CD4-positive, alpha-beta memory T cell (primary cell): ENCODE measurements at regions not wholly inside any gene's neighbourhood (a gene's known extent, or its start where the extent isn't known, plus 50 kb on each side); places are given as distances from the start of the nearest gene placed in this dataset.

Experiments
- CTCF ChIA-PET: fragments of 350-600 bp; sonication (Branson Sonifier 250); formaldehyde crosslinking; loops from one replicate; lab custom pipeline; 2021; ENCODE audit warnings: inconsistent platforms; ENCODE audit not compliant: partially characterized antibody; lab: Charles Lee
- POLR2A ChIA-PET: fragments of 350-600 bp; sonication (Branson Sonifier 250); formaldehyde crosslinking; loops from one replicate; lab custom pipeline; 2021; ENCODE audit not compliant: partially characterized antibody; lab: Charles Lee
- DNase-seq, 5 donors: peaks; one replicate each; pipeline versions ENCODE4 v3.0.0 to v3.0.0-alpha.2; 2020 to 2022; ENCODE audit warnings: mixed read lengths in 1 of 5
- H3K27ac ChIP-seq: one replicate; pipeline ENCODE4 v1.7.0; 2013; ENCODE audit warnings: low read depth, low read length
- H3K27me3 ChIP-seq: 2 replicates; pipeline ENCODE4 v1.7.0; 2013; ENCODE audit warnings: mild to moderate bottlenecking, low read length, moderate library complexity; ENCODE audit not compliant: insufficient read depth
- H3K36me3 ChIP-seq: 2 replicates; pipeline ENCODE4 v1.7.0; 2013; ENCODE audit warnings: mild to moderate bottlenecking, low read length, moderate library complexity; ENCODE audit not compliant: insufficient read depth
- H3K4me1 ChIP-seq: 2 replicates; pipeline ENCODE4 v1.7.0; 2013; ENCODE audit warnings: mild to moderate bottlenecking, low read length, moderate library complexity; ENCODE audit not compliant: insufficient read depth
- H3K4me3 ChIP-seq, 2 donors: one replicate each; pipeline ENCODE4 v1.7.0; 2013; ENCODE audit warnings: low read length in 2 of 2, mild to moderate bottlenecking in 1 of 2
- H3K9me3 ChIP-seq, 2 donors: one replicate each; pipeline ENCODE4 v1.7.0; 2013; ENCODE audit warnings: low read length in 2 of 2, control low read depth in 1 of 2; ENCODE audit not compliant: control insufficient read depth in 1 of 2
- H3K27ac Mint-ChIP-seq, 7 donors: one replicate each; pipeline ENCODE4 v1.8.0; 2020 to 2021; ENCODE audit warnings: mixed read lengths in 7 of 7, mild to moderate bottlenecking in 6 of 7, inconsistent platforms in 3 of 7, moderate library complexity in 3 of 7
- H3K27me3 Mint-ChIP-seq, 2 donors: one replicate each; pipeline ENCODE4 v1.8.0; 2020 to 2021; ENCODE audit warnings: mixed read lengths in 2 of 2
- H3K36me3 Mint-ChIP-seq, 2 donors: one replicate each; pipeline ENCODE4 v1.8.0; 2020 to 2021; ENCODE audit warnings: mixed read lengths in 2 of 2, inconsistent platforms in 1 of 2, mild to moderate bottlenecking in 1 of 2
- H3K4me1 Mint-ChIP-seq, 4 donors: one replicate each; pipeline ENCODE4 v1.8.0; 2020 to 2021; ENCODE audit warnings: mixed read lengths in 4 of 4, mild to moderate bottlenecking in 1 of 4
- H3K4me3 Mint-ChIP-seq, 8 donors: one replicate each; pipeline ENCODE4 v1.8.0; 2020 to 2021; ENCODE audit warnings: mixed read lengths in 8 of 8, mild to moderate bottlenecking in 7 of 8, moderate library complexity in 6 of 8, inconsistent platforms in 3 of 8
- H3K9me3 Mint-ChIP-seq, 8 donors: one replicate each; pipeline ENCODE4 v1.8.0; 2020 to 2021; ENCODE audit warnings: mixed read lengths in 8 of 8, mild to moderate bottlenecking in 5 of 8, inconsistent platforms in 3 of 8, moderate library complexity in 1 of 8
- intact Hi-C: fragments of 100-400 bp; cut with micrococcal nuclease; formaldehyde crosslinking; loops from one replicate; pipeline ENCODE4 v1.15.1; 2023

GRCh38 chr3:20361000-20361399 lies 175.0 kb upstream of the SGO1 start:
- H3K9me3 Mint-ChIP-seq = peaks cover 0 to 7% (median 6%) of the 10 kb centered on the region in 8 donors
- intact Hi-C loops = no loop called here
- ChIA-PET POLR2A (no interaction called here), CTCF (no interaction called here)
- peaks cover 6 to 34% of the 10 kb centered on the region in 2 donors for H3K36me3 Mint-ChIP-seq
- no peaks in the 10 kb centered on the region for H3K4me1 ChIP-seq
- H3K27me3 Mint-ChIP-seq = no peaks in the 10 kb centered on the region
- H3K36me3 ChIP-seq = no peaks in the 10 kb centered on the region
- H3K27me3 ChIP-seq = no peaks in the 10 kb centered on the region
- H3K27ac Mint-ChIP-seq = no peak overlapping the region
- H3K4me1 Mint-ChIP-seq = no peaks in the 10 kb centered on the region
- H3K4me3 Mint-ChIP-seq = no peak overlapping the region
- H3K27ac ChIP-seq = no peak overlapping the region
- DNase-seq = no peak
- H3K9me3 ChIP-seq = no peaks in the 10 kb centered on the region
- no peak overlapping the region for H3K4me3 ChIP-seq

GRCh38 chr3:20353286-20353685 lies 167.3 kb upstream of the SGO1 start:
- no peaks in the 10 kb centered on the region for H3K27me3 Mint-ChIP-seq
- POLR2A ChIA-PET = no interaction called here
- Histone ChIP-seq H3K4me3 (no peak overlapping the region), H3K4me1 (no peaks in the 10 kb centered on the region), H3K27ac (no peak overlapping the region), H3K36me3 (no peaks in the 10 kb centered on the region), H3K9me3 (no peaks in the 10 kb centered on the region), H3K27me3 (no peaks in the 10 kb centered on the region)
- no peak overlapping the region for H3K27ac Mint-ChIP-seq
- no peak for DNase-seq
- H3K4me3 Mint-ChIP-seq = no peak overlapping the region
- no peaks in the 10 kb centered on the region for H3K4me1 Mint-ChIP-seq
- CTCF ChIA-PET = no interaction called here
- H3K36me3 Mint-ChIP-seq = peaks cover 2 to 13% of the 10 kb centered on the region in 2 donors
- peaks cover 0 to 7% (median under 1%) of the 10 kb centered on the region in 8 donors for H3K9me3 Mint-ChIP-seq
- intact Hi-C loops = no loop called here

- ChIA-PET CTCF (interaction anchor here (1.0 kb wide), 1 partner anchor 10 kb away, joined by 3 read pairs; no protein-coding TSS in a partner anchor), POLR2A (no interaction called here)
- Mint-ChIP-seq H3K9me3 (peaks cover 0 to 7% (median 0%) of the 10 kb centered on the region in 8 donors), H3K4me3 (no peak overlapping the region), H3K4me1 (no peaks in the 10 kb centered on the region), H3K27ac (no peak overlapping the region), H3K27me3 (no peaks in the 10 kb centered on the region), H3K36me3 (peaks cover 2 to 12% of the 10 kb centered on the region in 2 donors)
- no peak overlapping the region for H3K27ac ChIP-seq
- H3K4me1 ChIP-seq = no peaks in the 10 kb centered on the region
- H3K27me3 ChIP-seq = no peaks in the 10 kb centered on the region
- H3K9me3 ChIP-seq = no peaks in the 10 kb centered on the region
- intact Hi-C loops = no loop called here
- no peak for DNase-seq
- no peaks in the 10 kb centered on the region for H3K36me3 ChIP-seq
- H3K4me3 ChIP-seq = no peak overlapping the region
These were observed 166.7 kb upstream of the SGO1 start for GRCh38 chr3:20352546-20353179.

- ChIA-PET POLR2A (no interaction called here), CTCF (no interaction called here)
- Histone ChIP-seq H3K27ac (no peak overlapping the region), H3K9me3 (no peaks in the 10 kb centered on the region), H3K4me1 (no peaks in the 10 kb centered on the region), H3K27me3 (no peaks in the 10 kb centered on the region), H3K36me3 (no peaks in the 10 kb centered on the region), H3K4me3 (no peak overlapping the region)
- intact Hi-C loops = no loop called here
- no peaks in the 10 kb centered on the region for H3K4me1 Mint-ChIP-seq
- H3K9me3 Mint-ChIP-seq = no peaks in the 10 kb centered on the region
- no peak overlapping the region for H3K27ac Mint-ChIP-seq
- DNase-seq = no peak
- H3K27me3 Mint-ChIP-seq = no peaks in the 10 kb centered on the region
- peaks cover 0 to 12% of the 10 kb centered on the region in 2 donors for H3K36me3 Mint-ChIP-seq
- no peak overlapping the region for H3K4me3 Mint-ChIP-seq
These were observed 164.4 kb upstream of the SGO1 start for GRCh38 chr3:20350449-20350848.

GRCh38 chr3:20346916-20347315 lies 160.9 kb upstream of the SGO1 start:
- DNase-seq = no peak
- H3K4me1 ChIP-seq = no peaks in the 10 kb centered on the region
- intact Hi-C loops = no loop called here
- ChIA-PET CTCF (no interaction called here), POLR2A (no interaction called here)
- Mint-ChIP-seq H3K27ac (no peak overlapping the region), H3K9me3 (no peaks in the 10 kb centered on the region), H3K4me1 (no peaks in the 10 kb centered on the region), H3K36me3 (peaks cover 0 to 12% of the 10 kb centered on the region in 2 donors), H3K4me3 (no peak overlapping the region), H3K27me3 (no peaks in the 10 kb centered on the region)
- H3K9me3 ChIP-seq = no peaks in the 10 kb centered on the region
- no peaks in the 10 kb centered on the region for H3K27me3 ChIP-seq
- no peaks in the 10 kb centered on the region for H3K36me3 ChIP-seq
- H3K4me3 ChIP-seq = no peak overlapping the region
- H3K27ac ChIP-seq = no peak overlapping the region

- H3K4me3 Mint-ChIP-seq = no peak overlapping the region
- H3K27ac Mint-ChIP-seq = no peak overlapping the region
These were observed 160.4 kb upstream of the SGO1 start for GRCh38 chr3:20346369-20346768.

GRCh38 chr3:20344400-20344959 lies 158.5 kb upstream of the SGO1 start:
- peaks cover 0 to 6% of the 10 kb centered on the region in 2 donors for H3K36me3 Mint-ChIP-seq

More at GRCh38 chr3:20346369-20346768, 160.4 kb upstream of the SGO1 start:
- H3K9me3 ChIP-seq = no peaks in the 10 kb centered on the region
- H3K27me3 Mint-ChIP-seq = no peaks in the 10 kb centered on the region
- ChIA-PET CTCF (no interaction called here), POLR2A (no interaction called here)
- H3K4me3 ChIP-seq = no peak overlapping the region
- no peak for DNase-seq
- peaks cover 0 to 12% of the 10 kb centered on the region in 2 donors for H3K36me3 Mint-ChIP-seq
- no peaks in the 10 kb centered on the region for H3K27me3 ChIP-seq
- no peak overlapping the region for H3K27ac ChIP-seq
- no peaks in the 10 kb centered on the region for H3K36me3 ChIP-seq
- peaks cover 0 to under 1% (median 0%) of the 10 kb centered on the region in 4 donors for H3K4me1 Mint-ChIP-seq
- intact Hi-C loops = no loop called here
- H3K9me3 Mint-ChIP-seq = no peaks in the 10 kb centered on the region
- no peaks in the 10 kb centered on the region for H3K4me1 ChIP-seq

More at GRCh38 chr3:20344400-20344959, 158.5 kb upstream of the SGO1 start:
- Mint-ChIP-seq H3K27ac (no peak overlapping the region), H3K4me3 (no peak overlapping the region), H3K9me3 (no peaks in the 10 kb centered on the region), H3K27me3 (no peaks in the 10 kb centered on the region), H3K4me1 (peaks cover 0 to 3% (median under 1%) of the 10 kb centered on the region in 4 donors)
- ChIA-PET CTCF (no interaction called here), POLR2A (no interaction called here)
- intact Hi-C loops = no loop called here
- DNase-seq = no peak
- Histone ChIP-seq H3K9me3 (no peaks in the 10 kb centered on the region), H3K27me3 (no peaks in the 10 kb centered on the region), H3K36me3 (no peaks in the 10 kb centered on the region), H3K27ac (no peak overlapping the region), H3K4me1 (no peaks in the 10 kb centered on the region), H3K4me3 (no peak overlapping the region)
